ENCODE measurements at regions not wholly inside any gene's neighbourhood (a gene's known extent, or its start where the extent isn't known, plus 50 kb on each side); places are given as distances from the start of the nearest gene placed in this dataset.
"Not testable (repeated sequence)": the region's sequence is repeated elsewhere in the genome, so short reads cannot be mapped to it uniquely, and the experiment has no call there.

DNA sequence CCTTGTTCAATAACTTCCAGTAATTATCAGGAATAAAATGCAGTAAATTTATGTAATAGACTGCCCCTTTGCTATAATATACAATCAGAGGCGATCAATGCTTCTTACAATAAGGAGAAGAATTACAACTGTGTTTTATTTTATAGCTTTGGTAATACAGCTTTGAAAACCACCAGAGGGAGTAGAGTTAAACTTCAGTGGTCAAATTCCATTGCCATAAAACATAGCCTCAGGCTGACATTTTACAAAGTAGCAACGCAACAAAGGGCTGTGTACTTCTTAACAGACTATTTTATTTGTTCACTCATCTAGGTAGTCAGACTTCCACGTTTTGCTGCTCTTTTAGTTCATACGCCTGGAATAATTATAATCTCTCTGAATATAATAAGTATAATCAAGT, 58.5 kb downstream of the TEX13C start:
- DNase-seq = no peak

GRCh38 chrX:125378770-125379169, 59.1 kb downstream of the TEX13C start:
- DNase-seq = no peak

- DNase-seq = no peak
These were observed 62.5 kb downstream of the TEX13C start for GRCh38 chrX:125382148-125382628.

DNA sequence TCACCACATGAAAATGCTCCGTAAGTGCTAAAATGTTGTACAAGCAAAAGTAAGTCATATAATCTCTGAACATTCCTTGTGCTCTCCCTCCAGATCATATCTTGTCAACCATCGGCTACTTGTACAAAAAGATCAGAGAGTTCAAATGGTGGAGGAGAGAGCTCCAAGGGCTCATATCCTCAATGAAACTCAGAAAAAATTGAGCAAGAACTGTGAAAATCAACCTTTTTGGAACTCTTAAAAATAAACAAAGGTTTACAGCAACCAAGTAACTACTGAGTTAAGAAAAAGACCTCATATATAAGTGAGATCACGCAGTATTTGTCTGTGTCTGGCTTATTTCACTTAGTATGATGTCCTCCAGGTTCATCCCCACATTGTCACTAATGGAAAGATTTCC, 63.2 kb downstream of the TEX13C start:
- DNase-seq = no peak

GRCh38 chrX:125384867-125385266, 65.2 kb downstream of the TEX13C start:
- no peak for DNase-seq

DNA sequence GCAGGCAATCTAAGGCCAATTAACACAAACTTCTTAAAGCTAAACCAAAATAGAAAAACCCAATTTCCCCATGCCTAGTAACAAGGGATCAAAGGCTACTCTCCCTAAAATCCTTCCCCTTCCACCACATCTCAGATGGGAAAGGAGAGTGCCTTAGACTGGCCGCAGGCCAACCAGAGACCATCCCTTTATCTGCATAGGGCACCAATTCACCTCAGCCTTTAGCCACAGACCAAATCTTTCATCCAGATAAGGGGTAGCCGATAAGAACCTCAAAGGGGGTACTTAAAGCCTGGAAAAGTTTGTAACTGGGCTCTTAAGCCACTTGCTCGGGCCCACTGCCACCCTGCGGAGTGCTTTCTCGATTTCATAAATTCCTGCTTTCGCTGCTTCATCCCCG, 68.3 kb downstream of the TEX13C start:
- no peak for DNase-seq

- no peak for DNase-seq
These were observed 74.8 kb downstream of the TEX13C start for GRCh38 chrX:125394449-125394848.

GRCh38 chrX:125395626-125396025, 76.0 kb downstream of the TEX13C start:
- DNase-seq = no peak

GRCh38 chrX:125398959-125399440, 79.3 kb downstream of the TEX13C start:
- no peak for DNase-seq

GRCh38 chrX:125402807-125403206, 83.1 kb downstream of the TEX13C start:
- DNase-seq = no peak

- no peak for DNase-seq
These were observed 85.0 kb downstream of the TEX13C start for GRCh38 chrX:125404667-125405160.

GRCh38 chrX:125405339-125405738, 85.7 kb downstream of the TEX13C start:
- no peak for DNase-seq

DNA sequence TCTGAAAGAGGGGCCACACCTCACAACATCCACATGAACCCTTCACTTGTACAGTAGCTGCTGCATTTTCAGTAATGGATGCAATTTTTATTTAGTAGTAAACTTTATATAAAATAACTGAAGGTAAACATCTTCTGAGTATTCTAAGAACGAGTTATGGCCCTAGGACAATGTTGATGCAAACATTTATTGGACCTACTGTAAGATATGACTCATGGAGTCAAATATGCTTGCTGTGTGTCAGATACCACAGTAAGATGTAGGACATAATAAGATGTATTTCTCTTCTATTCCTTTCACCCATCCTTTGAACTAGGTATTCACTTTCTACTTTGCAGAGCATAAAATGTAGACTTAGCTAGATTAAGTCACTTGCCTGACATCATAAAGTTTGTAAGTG, 87.6 kb downstream of the TEX13C start:
- DNase-seq = no peak

GRCh38 chrX:125420809-125421208, 101.1 kb downstream of the TEX13C start:
- DNase-seq = no peak

DNA sequence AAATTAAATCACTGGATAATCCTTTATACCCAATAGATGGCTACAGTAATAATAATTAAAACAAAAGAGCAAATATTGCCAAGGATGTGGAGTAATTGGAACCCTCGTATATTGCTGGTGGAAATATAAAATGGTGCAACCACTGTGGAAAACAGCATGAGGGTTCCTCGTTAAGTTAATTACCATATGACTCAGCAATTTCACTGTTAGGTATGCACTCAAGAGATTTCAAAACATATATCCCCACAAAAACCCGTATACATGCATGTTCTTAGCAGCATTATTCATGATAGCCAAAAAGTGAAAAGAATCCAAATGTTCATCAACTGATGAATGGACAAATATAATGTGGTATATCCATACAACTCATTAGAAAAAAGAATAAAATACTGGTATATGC, 103.3 kb downstream of the TEX13C start:
- DNase-seq = no peak

DNA sequence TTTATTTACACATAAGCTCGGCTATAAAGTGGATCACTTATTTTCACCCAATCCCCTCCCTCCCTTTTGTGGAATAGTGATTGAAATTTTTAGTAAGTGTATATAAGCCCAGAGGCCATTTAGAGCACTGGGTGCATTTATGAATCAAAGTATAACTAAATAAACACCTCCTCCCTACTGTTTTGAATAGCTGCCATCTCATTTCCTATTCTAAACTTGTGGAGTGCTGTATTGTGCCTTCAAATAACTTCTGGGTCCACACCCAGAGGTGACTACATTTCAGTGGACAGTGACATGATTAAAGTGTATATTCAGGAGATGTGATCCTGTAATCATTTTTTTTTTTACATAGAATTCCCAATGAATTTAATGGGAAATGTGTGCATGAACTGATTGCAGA, 104.9 kb downstream of the TEX13C start:
- DNase-seq = no peak

GRCh38 chrX:125436855-125437254, 117.2 kb downstream of the TEX13C start:
- DNase-seq = no peak

DNA sequence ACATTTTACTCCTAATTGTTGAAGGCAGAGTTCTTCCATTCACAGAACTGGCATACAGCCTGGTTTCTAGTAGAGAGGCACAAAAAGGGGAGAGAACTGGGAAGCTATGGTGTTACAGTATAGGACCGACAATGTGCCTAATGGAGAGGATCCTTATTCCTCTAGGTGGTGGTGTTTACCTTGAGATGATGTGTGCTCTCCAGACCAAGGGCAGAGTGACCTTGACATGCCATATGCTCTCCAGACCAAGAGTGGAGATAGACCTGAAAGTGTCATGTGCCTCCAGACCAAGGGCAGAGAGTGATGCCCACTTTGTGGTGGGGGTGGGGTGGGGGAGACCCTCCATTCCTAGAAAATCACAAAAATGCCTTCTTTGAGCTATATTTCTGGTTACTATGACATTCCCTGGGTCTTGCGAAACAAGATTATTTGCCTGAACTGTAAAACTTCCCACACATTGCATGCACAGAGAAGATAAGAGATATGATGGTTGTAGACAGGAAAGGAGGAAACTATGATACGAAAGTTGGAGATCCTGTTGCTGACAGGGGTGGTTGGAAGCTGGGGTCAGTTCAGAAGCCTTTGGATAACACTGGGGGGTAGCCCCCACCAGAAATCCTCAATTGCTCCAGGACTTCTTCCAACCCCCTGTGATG, 119.7 kb downstream of the TEX13C start:
- no peak for DNase-seq

DNA sequence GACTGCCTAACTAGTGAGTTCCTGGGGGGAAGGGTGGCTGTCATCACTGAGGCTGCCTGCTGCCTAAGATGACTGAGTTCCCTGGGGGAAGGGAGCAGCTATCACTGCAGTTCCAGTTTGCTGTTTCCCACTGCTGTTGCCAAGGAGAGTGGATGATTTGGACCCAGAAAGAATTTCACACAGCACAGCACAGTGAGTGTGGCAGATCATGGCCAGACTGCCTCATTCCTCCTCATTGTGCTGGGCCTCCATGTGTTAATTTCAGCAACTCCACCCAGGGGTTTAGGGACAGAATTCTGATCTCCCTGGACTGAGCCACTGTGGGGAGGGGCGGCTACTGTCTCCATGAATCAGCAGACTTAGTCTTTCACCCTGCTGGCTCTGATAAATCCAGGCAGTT, 125.0 kb downstream of the TEX13C start:
- DNase-seq = no peak

- no peak for DNase-seq
These were observed 155.8 kb downstream of the TEX13C start for GRCh38 chrX:125475482-125475881.

DNA sequence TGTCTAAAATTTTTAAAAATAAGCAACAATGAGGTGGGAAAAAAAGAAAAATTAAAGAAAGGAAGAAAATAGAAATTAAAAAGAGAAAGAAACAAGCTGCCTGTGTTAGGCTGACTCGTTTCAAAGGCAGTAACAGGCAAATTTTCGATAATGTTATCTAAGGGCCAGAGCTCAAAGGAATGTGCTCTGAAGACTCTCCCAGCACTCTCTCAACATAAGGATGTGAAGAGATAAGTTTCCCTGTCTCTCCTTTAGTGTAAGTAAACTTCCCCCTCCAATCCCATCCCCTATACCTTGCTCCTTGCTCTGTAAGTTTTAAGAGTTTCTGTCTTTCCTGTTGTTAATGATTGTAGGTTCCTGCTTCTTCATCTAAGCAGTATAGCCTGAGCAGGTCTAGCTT, 172.8 kb downstream of the TEX13C start:
- no peak for DNase-seq

- not testable (repeated sequence) for DNase-seq
These were observed 173.3 kb downstream of the TEX13C start for GRCh38 chrX:125493004-125493403.

DNA sequence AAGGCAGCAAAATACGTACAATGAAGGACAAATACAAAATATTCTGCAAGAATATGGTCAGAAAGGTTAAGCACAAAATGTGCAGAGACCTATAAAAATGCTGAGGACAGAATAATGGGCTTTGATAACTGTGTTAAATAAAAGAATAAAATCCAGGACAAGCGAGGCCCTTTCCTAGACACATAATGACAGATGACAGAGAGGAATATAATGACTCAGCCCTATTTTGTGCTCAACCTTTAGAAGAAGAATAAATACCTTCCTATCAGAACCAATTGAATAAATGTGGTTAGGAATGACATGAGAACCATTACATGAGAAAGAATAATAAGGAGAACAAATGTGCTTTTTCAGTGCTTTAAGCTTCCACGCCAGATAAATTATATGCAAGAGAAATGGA, 178.0 kb downstream of the TEX13C start:
- DNase-seq = no peak

- DNase-seq = no peak
These were observed 184.1 kb downstream of the TEX13C start for GRCh38 chrX:125503769-125504168.

DNA sequence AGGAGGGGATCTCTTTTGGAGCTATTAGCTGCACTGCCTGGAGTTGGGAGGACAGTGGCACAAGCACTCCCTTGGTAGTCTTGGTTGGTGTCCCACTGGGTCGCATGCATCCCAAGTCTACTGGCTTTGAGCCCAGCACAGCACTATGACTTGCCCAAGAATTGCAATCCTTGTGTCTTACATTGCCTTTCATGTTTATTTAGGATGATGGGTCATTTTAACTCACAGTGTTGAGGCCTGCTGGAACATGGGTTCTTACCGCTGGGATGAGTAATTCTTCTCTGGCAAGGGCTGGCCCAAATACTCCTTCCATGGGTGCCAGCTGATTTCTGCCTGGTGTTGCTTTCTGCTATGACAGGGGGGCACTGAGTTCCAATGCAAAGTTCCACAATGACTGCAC, 185.5 kb downstream of the TEX13C start:
- no peak for DNase-seq
